Stimulated activated naive CD8-positive, alpha-beta T cell treated with anti-CD3 and anti-CD28 coated beads, Interleukin-15, amount 100 ng/mL, for 72 hours (primary cell): ENCODE measurements at regions not wholly inside any gene's neighbourhood (a gene's known extent, or its start where the extent isn't known, plus 50 kb on each side); places are given as distances from the start of the nearest gene placed in this dataset.
"Not testable (repeated sequence)": the region's sequence is repeated elsewhere in the genome, so short reads cannot be mapped to it uniquely, and the experiment has no call there.

Experiments
- ATAC-seq: fragments of 150-1000 bp; cut with Tn5 transposase; 2 replicates; pipeline ENCODE4 v1.10.0; 2021; ENCODE audit warnings: mild to moderate bottlenecking, moderate library complexity
- DNase-seq, 2 donors: peaks; one replicate each; pipeline ENCODE4 v3.0.0; 2021 to 2022
- H3K27ac Mint-ChIP-seq, 2 donors: one replicate each; pipeline ENCODE4 v1.8.0; 2022; ENCODE audit warnings: mild to moderate bottlenecking in 2 of 2, mixed read lengths in 2 of 2, moderate library complexity in 2 of 2
- H3K27me3 Mint-ChIP-seq: one replicate; pipeline ENCODE4 v1.8.0; 2022; ENCODE audit warnings: mixed read lengths
- H3K4me1 Mint-ChIP-seq: one replicate; pipeline ENCODE4 v1.8.0; 2022; ENCODE audit warnings: mild to moderate bottlenecking, mixed read lengths
- H3K4me3 Mint-ChIP-seq, 2 donors: one replicate each; pipeline ENCODE4 v1.8.0; 2022; ENCODE audit warnings: mild to moderate bottlenecking in 2 of 2, mixed read lengths in 2 of 2, moderate library complexity in 1 of 2
- H3K9me3 Mint-ChIP-seq, 2 donors: one replicate each; pipeline ENCODE4 v1.8.0; 2022; ENCODE audit warnings: mixed read lengths in 2 of 2

GRCh38 chr2:226118471-226119429 is 680.9 kb downstream of the IRS1 start:
- ATAC-seq (no peak), DNase-seq (no peak)
- Mint-ChIP-seq H3K4me1 (no peaks in the 10 kb centered on the region), H3K4me3 (no peak overlapping the region), H3K27ac (no peak overlapping the region), H3K9me3 (no peaks in the 10 kb centered on the region), H3K27me3 (no peaks in the 10 kb centered on the region)

GRCh38 chr2:226117510-226118065 is 682.0 kb downstream of the IRS1 start:
- ATAC-seq: no peak
- Mint-ChIP-seq H3K4me3 (no peak overlapping the region), H3K27ac (no peak overlapping the region), H3K9me3 (no peaks in the 10 kb centered on the region), H3K27me3 (no peaks in the 10 kb centered on the region), H3K4me1 (no peaks in the 10 kb centered on the region)
- DNase-seq: no peak

GRCh38 chr2:226116346-226116745 is 683.3 kb downstream of the IRS1 start:
- H3K27ac Mint-ChIP-seq: no peak overlapping the region
- H3K9me3 Mint-ChIP-seq: no peaks in the 10 kb centered on the region
- ATAC-seq (no peak), DNase-seq (no peak)
- no peaks in the 10 kb centered on the region for H3K4me1 Mint-ChIP-seq
- no peaks in the 10 kb centered on the region for H3K27me3 Mint-ChIP-seq
- no peak overlapping the region for H3K4me3 Mint-ChIP-seq

- Mint-ChIP-seq H3K27ac (no peak overlapping the region), H3K4me1 (no peaks in the 10 kb centered on the region), H3K9me3 (no peaks in the 10 kb centered on the region), H3K27me3 (no peaks in the 10 kb centered on the region), H3K4me3 (no peak overlapping the region)
- DNase-seq (no peak), ATAC-seq (no peak)
These were observed 683.8 kb downstream of the IRS1 start for GRCh38 chr2:226115832-226116200.

GRCh38 chr2:226115102-226115831 is 684.4 kb downstream of the IRS1 start:
- Mint-ChIP-seq H3K27me3 (no peaks in the 10 kb centered on the region), H3K4me1 (no peaks in the 10 kb centered on the region), H3K4me3 (no peak overlapping the region), H3K27ac (peak overlapping the region in 1 of 2 donors; percentile 48), H3K9me3 (no peaks in the 10 kb centered on the region)
- DNase-seq (no peak), ATAC-seq (peak; percentile 61)

GRCh38 chr2:226114436-226114835 is 685.2 kb downstream of the IRS1 start:
- Mint-ChIP-seq H3K4me3 (no peak overlapping the region), H3K4me1 (no peaks in the 10 kb centered on the region), H3K9me3 (no peaks in the 10 kb centered on the region), H3K27ac (peak overlapping the region in 1 of 2 donors; percentile 48), H3K27me3 (no peaks in the 10 kb centered on the region)
- no peak for DNase-seq
- no peak for ATAC-seq

- Mint-ChIP-seq H3K9me3 (peaks cover 0 to 16% of the 10 kb centered on the region in 2 donors), H3K27ac (no peak overlapping the region), H3K4me1 (no peaks in the 10 kb centered on the region), H3K4me3 (no peak overlapping the region), H3K27me3 (no peaks in the 10 kb centered on the region)
- ATAC-seq (no peak), DNase-seq (no peak)
These were observed 699.6 kb downstream of the NYAP2 start for GRCh38 chr2:226098861-226099745.

GRCh38 chr2:226095058-226095457 is 695.5 kb downstream of the NYAP2 start:
- no peak for DNase-seq
- Mint-ChIP-seq H3K27ac (no peak overlapping the region), H3K27me3 (no peaks in the 10 kb centered on the region), H3K4me1 (no peaks in the 10 kb centered on the region), H3K9me3 (peaks cover 3 to 27% of the 10 kb centered on the region in 2 donors), H3K4me3 (no peak overlapping the region)
- ATAC-seq: no peak

- no peak overlapping the region for H3K4me3 Mint-ChIP-seq
- H3K27ac Mint-ChIP-seq: peak overlapping the region in 1 of 2 donors; percentile 7
- peaks cover 3 to 27% of the 10 kb centered on the region in 2 donors for H3K9me3 Mint-ChIP-seq
- no peaks in the 10 kb centered on the region for H3K27me3 Mint-ChIP-seq
- ATAC-seq (no peak), DNase-seq (no peak)
- no peaks in the 10 kb centered on the region for H3K4me1 Mint-ChIP-seq
These were observed 693.9 kb downstream of the NYAP2 start for GRCh38 chr2:226093364-226093763.

GRCh38 chr2:226088366-226088674 is 688.8 kb downstream of the NYAP2 start:
- no peak overlapping the region for H3K27ac Mint-ChIP-seq

GRCh38 chr2:226087505-226088365 is 688.2 kb downstream of the NYAP2 start:
- Mint-ChIP-seq H3K9me3 (peaks cover 5 to 9% of the 10 kb centered on the region in 2 donors), H3K4me3 (no peak overlapping the region), H3K4me1 (no peaks in the 10 kb centered on the region), H3K27ac (no peak overlapping the region), H3K27me3 (no peaks in the 10 kb centered on the region)
- ATAC-seq (peak; percentile 23), DNase-seq (no peak)

More at GRCh38 chr2:226088366-226088674, 688.8 kb downstream of the NYAP2 start:
- Mint-ChIP-seq H3K9me3 (peaks cover 5 to 12% of the 10 kb centered on the region in 2 donors), H3K4me3 (no peak overlapping the region), H3K4me1 (no peaks in the 10 kb centered on the region), H3K27me3 (no peaks in the 10 kb centered on the region)
- DNase-seq (no peak), ATAC-seq (no peak)

GRCh38 chr2:226087051-226087450 is 687.5 kb downstream of the NYAP2 start:
- Mint-ChIP-seq H3K4me3 (no peak overlapping the region), H3K9me3 (peaks cover 5 to 9% of the 10 kb centered on the region in 2 donors), H3K4me1 (no peaks in the 10 kb centered on the region), H3K27ac (no peak overlapping the region), H3K27me3 (no peaks in the 10 kb centered on the region)
- DNase-seq: no peak
- ATAC-seq: peak; percentile 43

GRCh38 chr2:226086190-226086589 is 686.7 kb downstream of the NYAP2 start:
- Mint-ChIP-seq H3K27ac (no peak overlapping the region), H3K9me3 (peaks cover 5 to 9% of the 10 kb centered on the region in 2 donors), H3K4me1 (no peaks in the 10 kb centered on the region), H3K27me3 (no peaks in the 10 kb centered on the region), H3K4me3 (no peak overlapping the region)
- ATAC-seq: no peak
- DNase-seq: no peak

- H3K4me1 Mint-ChIP-seq, H3K27me3 Mint-ChIP-seq, ATAC-seq, H3K27ac Mint-ChIP-seq, DNase-seq, H3K9me3 Mint-ChIP-seq, H3K4me3 Mint-ChIP-seq: not testable (repeated sequence)
These were observed 685.9 kb downstream of the NYAP2 start for GRCh38 chr2:226085425-226085824.
